IMR-90 (cell line): ENCODE measurements at regions not wholly inside any gene's neighbourhood (a gene's known extent, or its start where the extent isn't known, plus 50 kb on each side); places are given as distances from the start of the nearest gene placed in this dataset.

ENCODE experiments used
- ATAC-seq: fragments of 200-7000 bp; cut with Tn5 transposase; 2 replicates; pipeline ENCODE4 v1.9.1; 2020; ENCODE audit warnings: low read depth, mild to moderate bottlenecking, moderate library complexity
- BruUV-seq: library from RNA; stranded (reverse); fragments of 400-500 nt; replicated peaks from 2 replicates; lab custom pipeline; 2021; lab: Mats Ljungman, UMichigan
- CTCF ChIA-PET: fragments of 300-600 bp; formaldehyde crosslinking; extraction: SDS; loops from one replicate; lab custom pipeline; 2021; ENCODE audit warnings: antibody characterized with exemption; lab: Yijun Ruan, JAX
- POLR2A ChIA-PET: fragments of 300-600 bp; sonication (Branson Sonifier 250); formaldehyde crosslinking; loops from one replicate; lab custom pipeline; 2022; ENCODE audit warnings: antibody characterized with exemption; ENCODE audit not compliant: unreplicated experiment; lab: Charles Lee
- DNase-seq: peaks from one replicate; pipeline ENCODE4 v3.0.0; 2013
- H2AFZ ChIP-seq: replicated peaks from 2 replicates; pipeline ENCODE3; 2013; ENCODE audit warnings: low read length, mild to moderate bottlenecking; ENCODE audit not compliant: poor library complexity
- H2AK5ac ChIP-seq: 2 replicates; pipeline ENCODE4 v1.6.1; 2013; ENCODE audit warnings: low read depth, low read length, inconsistent platforms
- H2AK9ac ChIP-seq: replicated peaks from 2 replicates; pipeline ENCODE3; 2013; ENCODE audit warnings: mild to moderate bottlenecking, low read depth, low read length, moderate library complexity; ENCODE audit not compliant: poor library complexity
- H2BK120ac ChIP-seq: 2 replicates; pipeline ENCODE4 v1.6.1; 2013; ENCODE audit warnings: low read depth, low read length, inconsistent platforms
- H2BK15ac ChIP-seq: 3 replicates; pipeline ENCODE4 v1.6.1; 2013; ENCODE audit warnings: low read depth, low read length, inconsistent platforms
- H2BK20ac ChIP-seq: 2 replicates; pipeline ENCODE4 v1.6.1; 2013; ENCODE audit warnings: low read depth, mild to moderate bottlenecking, inconsistent platforms, low read length, moderate library complexity
- H2BK5ac ChIP-seq: 2 replicates; pipeline ENCODE4 v1.6.1; 2013; ENCODE audit warnings: mild to moderate bottlenecking, low read depth, low read length, inconsistent platforms; ENCODE audit not compliant: poor library complexity, severe bottlenecking
- H3K14ac ChIP-seq: replicated peaks from 2 replicates; pipeline ENCODE4 v1.6.1; 2013; ENCODE audit warnings: low read depth, low read length, inconsistent platforms
- H3K18ac ChIP-seq: 2 replicates; pipeline ENCODE4 v1.6.1; 2013; ENCODE audit warnings: low read depth, low read length, control low read depth
- H3K23ac ChIP-seq: 2 replicates; pipeline ENCODE4 v1.6.1; 2013; ENCODE audit warnings: low read depth, low read length, inconsistent platforms
- H3K27ac ChIP-seq: 2 replicates; pipeline ENCODE4 v1.5.1; 2013; ENCODE audit warnings: mild to moderate bottlenecking, control low read depth, low read length; ENCODE audit not compliant: insufficient read depth
- H3K27me3 ChIP-seq: 2 replicates; pipeline ENCODE4 v1.6.1; 2013; ENCODE audit warnings: low read length; ENCODE audit not compliant: control insufficient read depth, insufficient read depth
- H3K36me3 ChIP-seq: 2 replicates; pipeline ENCODE4 v1.6.1; 2013; ENCODE audit warnings: low read length, mixed read lengths; ENCODE audit not compliant: control insufficient read depth, insufficient read depth
- H3K4ac ChIP-seq: 2 replicates; pipeline ENCODE4 v1.6.1; 2013; ENCODE audit warnings: low read depth, low read length, inconsistent platforms
- H3K4me1 ChIP-seq: 2 replicates; pipeline ENCODE4 v1.6.1; 2013; ENCODE audit warnings: low read length, mixed read lengths; ENCODE audit not compliant: control insufficient read depth, insufficient read depth
- H3K4me2 ChIP-seq: 2 replicates; pipeline ENCODE4 v1.6.1; 2013; ENCODE audit warnings: low read depth, mild to moderate bottlenecking, control low read depth, low read length, moderate library complexity
- H3K4me3 ChIP-seq: 2 replicates; pipeline ENCODE4 v1.5.1; 2013; ENCODE audit warnings: low read depth, mild to moderate bottlenecking, control low read depth, low read length, moderate library complexity; ENCODE audit not compliant: insufficient read depth
- H3K56ac ChIP-seq: 2 replicates; pipeline ENCODE4 v1.6.1; 2013; ENCODE audit warnings: low read length, inconsistent platforms; ENCODE audit not compliant: insufficient read depth; ENCODE audit errors: extremely low read depth
- H3K79me1 ChIP-seq, 2 experiments: 2 replicates each; pipeline ENCODE4 v1.6.1; 2013; ENCODE audit warnings: low read length in 2 of 2, inconsistent platforms in 1 of 2, low read depth in 1 of 2
- H3K9ac ChIP-seq: 2 replicates; pipeline ENCODE4 v1.6.1; 2013; ENCODE audit warnings: low read depth, low read length, control low read depth
- H3K9me1 ChIP-seq: 2 replicates; pipeline ENCODE4 v1.6.1; 2013; ENCODE audit warnings: low read length, inconsistent platforms; ENCODE audit not compliant: insufficient read depth
- H3K9me3 ChIP-seq: 2 replicates; pipeline ENCODE4 v1.6.1; 2013; ENCODE audit warnings: low read length; ENCODE audit not compliant: control insufficient read depth, insufficient read depth
- H4K20me1 ChIP-seq: 2 replicates; pipeline ENCODE4 v1.6.1; 2013; ENCODE audit warnings: low read length, inconsistent platforms; ENCODE audit not compliant: insufficient read depth
- H4K5ac ChIP-seq: 2 replicates; pipeline ENCODE4 v1.6.1; 2013; ENCODE audit warnings: mild to moderate bottlenecking, low read depth, low read length, control low read depth
- H4K8ac ChIP-seq, 2 experiments: 2 replicates each; pipeline ENCODE4 v1.6.1; 2013; ENCODE audit warnings: low read depth in 2 of 2, low read length in 2 of 2, control low read depth in 1 of 2, inconsistent platforms in 1 of 2
- H4K91ac ChIP-seq: 2 replicates; pipeline ENCODE4 v1.6.1; 2013; ENCODE audit warnings: low read depth, low read length, inconsistent platforms; ENCODE audit not compliant: insufficient read depth
- BHLHE40 ChIP-seq: fragments of 150-350 bp; IDR thresholded peaks from 2 replicates; pipeline ENCODE4 v1.6.1; 2016; ENCODE audit warnings: mild to moderate bottlenecking, low read depth, low read length
- CEBPB ChIP-seq: IDR thresholded peaks from 2 replicates; pipeline ENCODE4 v1.6.1; 2012; ENCODE audit warnings: low read depth, low read length, improper control_type of control experiment
- CTCF ChIP-seq: conservative IDR thresholded peaks from 2 replicates; pipeline ENCODE4 v1.5.1; 2012; ENCODE audit warnings: mild to moderate bottlenecking, low read depth, low read length, improper control_type of control experiment
- ELK1 ChIP-seq: fragments of 150-350 bp; IDR thresholded peaks from 2 replicates; pipeline ENCODE4 v1.6.1; 2016; ENCODE audit warnings: low read depth, mild to moderate bottlenecking, low read length, moderate library complexity, borderline replicate concordance
- FOS ChIP-seq: fragments of 150-350 bp; IDR thresholded peaks from 2 replicates; pipeline ENCODE4 v1.6.1; 2016; ENCODE audit warnings: low read depth, low read length
- MAFK ChIP-seq: IDR thresholded peaks from 2 replicates; pipeline ENCODE4 v1.6.1; 2012; ENCODE audit warnings: low read depth, low read length, improper control_type of control experiment
- MAZ ChIP-seq: IDR thresholded peaks from 2 replicates; pipeline ENCODE4 v1.6.1; 2012; ENCODE audit warnings: low read depth, mild to moderate bottlenecking, low read length, improper control_type of control experiment, moderate library complexity, borderline replicate concordance
- MXI1 ChIP-seq: IDR thresholded peaks from 2 replicates; pipeline ENCODE4 v1.6.1; 2012; ENCODE audit warnings: low read depth, mild to moderate bottlenecking, low read length, moderate library complexity, borderline replicate concordance
- POLR2A ChIP-seq: IDR thresholded peaks from 2 replicates; pipeline ENCODE4 v1.6.1; 2012; ENCODE audit warnings: mild to moderate bottlenecking, low read depth, low read length
- RAD21 ChIP-seq: IDR thresholded peaks from 2 replicates; pipeline ENCODE4 v1.6.1; 2012; ENCODE audit warnings: low read length, improper control_type of control experiment
- RCOR1 ChIP-seq: IDR thresholded peaks from 2 replicates; pipeline ENCODE4 v1.6.1; 2012; ENCODE audit warnings: mild to moderate bottlenecking, low read length, improper control_type of control experiment; ENCODE audit not compliant: insufficient replicate concordance
- USF2 ChIP-seq: fragments of 150-350 bp; IDR thresholded peaks from 2 replicates; pipeline ENCODE4 v1.6.1; 2017; ENCODE audit warnings: mild to moderate bottlenecking, antibody characterized with exemption, low read length, low read depth
- WGBS, 2 experiments: methylation state at CpG; one replicate each; pipeline versions ENCODE4 v1.1.5 to v1.1.7; 2013; ENCODE audit warnings: missing lambda C conversion rate in 2 of 2; ENCODE audit not compliant: insufficient read length in 1 of 2; ENCODE audit errors: extremely low coverage in 2 of 2; 5-methylcytosine and 5-hydroxymethylcytosine counted together
- dilution Hi-C: fragments of 300-500 bp; cut with HindIII; formaldehyde crosslinking; loops from one replicate; pipeline ENCODE4 v1.14.3; 2018; ENCODE audit warnings: low sequenced_read_pairs; ENCODE audit not compliant: unreplicated experiment
- in situ Hi-C: fragments of 300-500 bp; cut with MboI; formaldehyde crosslinking; loops from 3 replicates; pipeline ENCODE4 v1.14.3; 2019; ENCODE audit warnings: low sequenced_read_pairs, inconsistent platforms, mixed read lengths
- intact Hi-C: fragments of 100-400 bp; cut with micrococcal nuclease; formaldehyde crosslinking; loops from 2 replicates; pipeline ENCODE4 v1.10.0; 2022

GRCh38 chr19:28500296-28500695 lies 712.7 kb downstream of the UQCRFS1 start:
- no peak overlapping the region for H2AFZ ChIP-seq
- no peaks in the 10 kb centered on the region for H3K27me3 ChIP-seq
- H3K56ac ChIP-seq = no peak overlapping the region
- peaks cover 27% of the 10 kb centered on the region for H3K9me3 ChIP-seq
- H3K4me2 ChIP-seq = no peak overlapping the region
- H3K36me3 ChIP-seq = no peaks in the 10 kb centered on the region
- H2BK20ac ChIP-seq = no peak overlapping the region
- intact Hi-C loops (no loop called here), in situ Hi-C loops (no loop called here), dilution Hi-C loops (no loop called here)
- no peak overlapping the region for H3K9ac ChIP-seq
- H3K14ac ChIP-seq = no peak overlapping the region
- ATAC-seq (no peak), DNase-seq (no peak)
- H2AK9ac ChIP-seq = no peak overlapping the region
- H3K18ac ChIP-seq = no peak overlapping the region
- no peak overlapping the region for H2BK15ac ChIP-seq
- WGBS, 2 experiments = no CpG with 5 or more reads among the region's 3 CpGs
- H3K79me1 ChIP-seq = no peaks in the 10 kb centered on the region
- no peak overlapping the region for H4K8ac ChIP-seq
- H2BK120ac ChIP-seq = no peak overlapping the region
- no peak overlapping the region for H2BK5ac ChIP-seq
- no peak overlapping the region for H3K4ac ChIP-seq
- TF ChIP-seq ELK1 (no peak), MAFK (no peak), BHLHE40 (no peak), USF2 (no peak), CTCF (no peak), RAD21 (no peak), MXI1 (no peak), FOS (no peak), POLR2A (no peak), RCOR1 (no peak), MAZ (no peak), CEBPB (no peak)
- H2AK5ac ChIP-seq = no peak overlapping the region
- no TSS peak for BruUV-seq
- H3K23ac ChIP-seq = no peak overlapping the region
- H3K4me3 ChIP-seq = no peak overlapping the region
- H3K27ac ChIP-seq = no peak overlapping the region
- no peak overlapping the region for H4K5ac ChIP-seq
- no peaks in the 10 kb centered on the region for H3K4me1 ChIP-seq
- no peak overlapping the region for H4K91ac ChIP-seq
- no peaks in the 10 kb centered on the region for H3K9me1 ChIP-seq
- POLR2A ChIA-PET = no interaction called here
- CTCF ChIA-PET = no interaction called here
- H4K20me1 ChIP-seq = no peaks in the 10 kb centered on the region
